H9 (cell line): ENCODE measurements at regions not wholly inside any gene's neighbourhood (a gene's known extent, or its start where the extent isn't known, plus 50 kb on each side); places are given as distances from the start of the nearest gene placed in this dataset.

ENCODE experiments used
- DNase-seq: peaks from one replicate; pipeline ENCODE4 v3.0.0-alpha.2; 2017
- H2AFZ ChIP-seq: one replicate; pipeline ENCODE4 v1.6.1; 2013; ENCODE audit warnings: mild to moderate bottlenecking, low read length, control low read depth, moderate library complexity
- H2AK5ac ChIP-seq: 2 replicates; pipeline ENCODE4 v1.6.1; 2013; ENCODE audit warnings: low read length, control low read depth, mixed read lengths; ENCODE audit not compliant: insufficient read length
- H2BK120ac ChIP-seq: one replicate; pipeline ENCODE4 v1.6.1; 2013; ENCODE audit warnings: low read depth, mild to moderate bottlenecking, low read length, control low read depth, inconsistent platforms; ENCODE audit not compliant: poor library complexity, severe bottlenecking
- H2BK12ac ChIP-seq: 2 replicates; pipeline ENCODE4 v1.6.1; 2013; ENCODE audit warnings: low read length, control low read depth, mixed read lengths, low read depth; ENCODE audit not compliant: insufficient read length
- H2BK15ac ChIP-seq: 2 replicates; pipeline ENCODE4 v1.6.1; 2013; ENCODE audit warnings: low read depth, low read length, control low read depth
- H2BK20ac ChIP-seq: one replicate; pipeline ENCODE4 v1.6.1; 2013; ENCODE audit warnings: low read depth, mild to moderate bottlenecking, low read length, control low read depth, inconsistent platforms; ENCODE audit not compliant: poor library complexity, severe bottlenecking
- H2BK5ac ChIP-seq: 2 replicates; pipeline ENCODE4 v1.6.1; 2013; ENCODE audit warnings: low read length, control low read depth, mixed read lengths; ENCODE audit not compliant: insufficient read length
- H3K14ac ChIP-seq: 2 replicates; pipeline ENCODE4 v1.6.1; 2013; ENCODE audit warnings: low read length, control low read depth; ENCODE audit not compliant: insufficient read depth
- H3K18ac ChIP-seq: 2 replicates; pipeline ENCODE4 v1.6.1; 2013; ENCODE audit warnings: low read depth, mild to moderate bottlenecking, mixed read lengths, low read length, control low read depth; ENCODE audit not compliant: insufficient read length
- H3K23ac ChIP-seq: 2 replicates; pipeline ENCODE4 v1.6.1; 2013; ENCODE audit warnings: low read length, control low read depth, mixed read lengths, low read depth; ENCODE audit not compliant: insufficient read length
- H3K23me2 ChIP-seq: 2 replicates; pipeline ENCODE4 v1.6.1; 2013; ENCODE audit warnings: low read depth, mild to moderate bottlenecking, mixed read lengths, low read length, control low read depth; ENCODE audit not compliant: insufficient read length, poor library complexity, severe bottlenecking
- H3K27ac ChIP-seq: 2 replicates; pipeline ENCODE4 v1.5.1; 2013; ENCODE audit warnings: low read length, control low read depth, mixed read lengths, low read depth; ENCODE audit not compliant: insufficient read length
- H3K27me3 ChIP-seq: 2 replicates; pipeline ENCODE4 v1.6.1; 2013; ENCODE audit warnings: low read length, control low read depth, inconsistent platforms; ENCODE audit not compliant: insufficient read depth
- H3K4ac ChIP-seq: 2 replicates; pipeline ENCODE4 v1.6.1; 2013; ENCODE audit warnings: low read depth, mild to moderate bottlenecking, control low read depth, inconsistent platforms, low read length, moderate library complexity
- H3K4me1 ChIP-seq: 2 replicates; pipeline ENCODE4 v1.6.1; 2013; ENCODE audit warnings: low read length, control low read depth, inconsistent platforms; ENCODE audit not compliant: insufficient read depth
- H3K4me2 ChIP-seq: 2 replicates; pipeline ENCODE4 v1.6.1; 2013; ENCODE audit warnings: low read length, control low read depth, mixed read lengths; ENCODE audit not compliant: insufficient read length, insufficient read depth
- H3K56ac ChIP-seq: 2 replicates; pipeline ENCODE4 v1.6.1; 2013; ENCODE audit warnings: low read depth, mild to moderate bottlenecking, mixed read lengths, low read length, control low read depth; ENCODE audit not compliant: insufficient read length
- H3K79me1 ChIP-seq: 2 replicates; pipeline ENCODE4 v1.6.1; 2013; ENCODE audit warnings: low read depth, mild to moderate bottlenecking, moderate library complexity, low read length, control low read depth, inconsistent platforms; ENCODE audit not compliant: insufficient read depth, poor library complexity, severe bottlenecking
- H3K79me2 ChIP-seq: 2 replicates; pipeline ENCODE4 v1.6.1; 2013; ENCODE audit warnings: low read length, control low read depth, inconsistent platforms; ENCODE audit not compliant: insufficient read depth
- H3K9ac ChIP-seq: 2 replicates; pipeline ENCODE4 v1.6.1; 2013; ENCODE audit warnings: low read length, control low read depth, mixed read lengths; ENCODE audit not compliant: insufficient read length; ENCODE audit errors: extremely low read depth
- H3K9me3 ChIP-seq: one replicate; pipeline ENCODE4 v1.6.1; 2013; ENCODE audit warnings: low read depth, low read length, inconsistent platforms; ENCODE audit not compliant: control insufficient read depth
- H3T11ph ChIP-seq: one replicate; pipeline ENCODE4 v1.6.1; 2013; ENCODE audit warnings: mild to moderate bottlenecking, low read length, control low read depth, inconsistent platforms
- H4K20me1 ChIP-seq: one replicate; pipeline ENCODE4 v1.6.1; 2013; ENCODE audit not compliant: control insufficient read depth, insufficient read length, insufficient read depth
- H4K5ac ChIP-seq: 2 replicates; pipeline ENCODE4 v1.6.1; 2013; ENCODE audit warnings: low read depth, mild to moderate bottlenecking, mixed read lengths, low read length, control low read depth; ENCODE audit not compliant: insufficient read length
- H4K8ac ChIP-seq: replicated peaks from 2 replicates; pipeline ENCODE4 v1.6.1; 2013; ENCODE audit warnings: low read length, control low read depth, mixed read lengths, low read depth; ENCODE audit not compliant: insufficient read length
- H4K91ac ChIP-seq: 2 replicates; pipeline ENCODE4 v1.6.1; 2013; ENCODE audit warnings: low read depth, mild to moderate bottlenecking, moderate library complexity, mixed read lengths, low read length, control low read depth; ENCODE audit not compliant: insufficient read length
- H3K27ac Mint-ChIP-seq, 3 experiments: 2 replicates in 2 of 3; 3 replicates in 1 of 3; pipeline ENCODE4 v1.8.0; 2020 to 2021; ENCODE audit warnings: mixed read lengths in 3 of 3, mild to moderate bottlenecking in 1 of 3, moderate library complexity in 1 of 3
- H3K27me3 Mint-ChIP-seq: 2 replicates; pipeline ENCODE4 v1.8.0; 2021; ENCODE audit warnings: low read depth, mild to moderate bottlenecking, moderate library complexity, mixed read lengths
- H3K36me3 Mint-ChIP-seq, 3 experiments: 2 replicates in 2 of 3; 3 replicates in 1 of 3; pipeline ENCODE4 v1.8.0; 2020 to 2021; ENCODE audit warnings: low read depth in 3 of 3, mixed read lengths in 3 of 3; ENCODE audit not compliant: insufficient read depth in 1 of 3
- H3K4me1 Mint-ChIP-seq, 2 experiments: 2 replicates each; pipeline ENCODE4 v1.8.0; 2020; ENCODE audit warnings: mixed read lengths in 2 of 2
- H3K4me3 Mint-ChIP-seq, 2 experiments: 2 replicates in 1 of 2; 3 replicates in 1 of 2; pipeline ENCODE4 v1.8.0; 2020 to 2021; ENCODE audit warnings: mild to moderate bottlenecking in 2 of 2, mixed read lengths in 2 of 2, moderate library complexity in 1 of 2
- H3K9me3 Mint-ChIP-seq, 2 experiments: 2 replicates in 1 of 2; 3 replicates in 1 of 2; pipeline ENCODE4 v1.8.0; 2020; ENCODE audit warnings: mild to moderate bottlenecking in 2 of 2, mixed read lengths in 2 of 2, moderate library complexity in 1 of 2
- CTCF ChIP-seq: fragments of 200-600 bp; sonication (generic); conservative IDR thresholded peaks from 3 replicates; pipeline ENCODE4 v1.8.0; 2021; ENCODE audit warnings: antibody characterized with exemption, mild to moderate bottlenecking
- WGBS: extraction: QIAGEN DNeasy Blood & Tissue Kit; methylation state at CpG from one replicate; pipeline ENCODE4 v1.1.7; 2013; ENCODE audit warnings: missing lambda C conversion rate, low lambda C conversion rate, mixed read lengths; ENCODE audit not compliant: insufficient read length; ENCODE audit errors: extremely low coverage; 5-methylcytosine and 5-hydroxymethylcytosine counted together

- H3K36me3 Mint-ChIP-seq = no peaks in the 10 kb centered on the region
- Histone ChIP-seq H2AK5ac (no peak overlapping the region), H3K4me1 (no peaks in the 10 kb centered on the region), H3K18ac (no peak overlapping the region), H3K27me3 (no peaks in the 10 kb centered on the region), H3K23me2 (no peaks in the 10 kb centered on the region), H2AFZ (no peak overlapping the region), H4K5ac (no peak overlapping the region), H3K27ac (no peak overlapping the region), H2BK15ac (no peak overlapping the region), H4K8ac (no peak overlapping the region), H3K4me2 (no peak overlapping the region), H3K79me1 (no peaks in the 10 kb centered on the region), H3K23ac (no peak overlapping the region), H2BK12ac (no peak overlapping the region), H3K4ac (no peak overlapping the region), H2BK120ac (no peak overlapping the region), H3K14ac (no peak overlapping the region), H4K91ac (no peak overlapping the region), H3T11ph (no peak overlapping the region), H3K79me2 (no peaks in the 10 kb centered on the region), H2BK5ac (no peak overlapping the region), H3K9me3 (no peaks in the 10 kb centered on the region), H4K20me1 (no peaks in the 10 kb centered on the region), H2BK20ac (no peak overlapping the region), H3K9ac (no peak overlapping the region), H3K56ac (no peak overlapping the region)
- no peaks in the 10 kb centered on the region for H3K9me3 Mint-ChIP-seq
- peaks cover 10% of the 10 kb centered on the region; the same call in 1 of the 2 replicates for H3K27me3 Mint-ChIP-seq
- peak; percentile 0 for DNase-seq
- H3K27ac Mint-ChIP-seq = no peak overlapping the region
- no CpG with 5 or more reads among the region's 4 CpGs for WGBS
- H3K4me3 Mint-ChIP-seq = no peak overlapping the region
- H3K4me1 Mint-ChIP-seq = no peaks in the 10 kb centered on the region; a peak in 1 of 4 replicates
- no peak for TF ChIP-seq CTCF
Observed at GRCh38 chr20:60467771-60468170, 509.5 kb downstream of the CDH26 start.
